ENCODE measurements at regions not wholly inside any gene's neighbourhood (a gene's known extent, or its start where the extent isn't known, plus 50 kb on each side); places are given as distances from the start of the nearest gene placed in this dataset.

- H4K20me1 ChIP-seq (ENCODE audit: insufficient read depth, poor library complexity, severe bottlenecking) = no peaks in the 10 kb centered on the region
- TF ChIP-seq EZH2phosphoT487 (IDR thresholded peaks at IDR 0.05; ENCODE audit: low read depth, severe bottlenecking, unreplicated experiment) = no peak
- no peak for TF ChIP-seq EZH2 (IDR thresholded peaks at IDR 0.05; ENCODE audit: borderline replicate concordance)
- no peaks in the 10 kb centered on the region for H3K9me2 ChIP-seq (replicated peaks; ENCODE audit: insufficient read depth)
- H3K27me3 ChIP-seq = no peaks in the 10 kb centered on the region
- H3K4me3 ChIP-seq = no peak overlapping the region
- no peaks in the 10 kb centered on the region for H3K36me3 ChIP-seq (replicated peaks; ENCODE audit: insufficient read depth, low read depth)
- no peak overlapping the region for H2AFZ ChIP-seq
- no peaks in the 10 kb centered on the region for H3K79me2 ChIP-seq
- no peak for DNase-seq (ENCODE audit: low spot score)
- H3K9me3 ChIP-seq (ENCODE audit: low read depth) = no peaks in the 10 kb centered on the region
- no peaks in the 10 kb centered on the region for H3K4me1 ChIP-seq (ENCODE audit: insufficient read depth)
- peak overlapping the region; percentile 23 for H3K27ac ChIP-seq
- no peak overlapping the region for H3K4me2 ChIP-seq
Measured at GRCh38 chr2:150732064-150732463, 244.6 kb upstream of the RND3 start.

- Histone ChIP-seq H3K4me1 (ENCODE audit: insufficient read depth) (no peaks in the 10 kb centered on the region), H3K9me3 (ENCODE audit: low read depth) (no peaks in the 10 kb centered on the region), H3K79me2 (no peaks in the 10 kb centered on the region), H3K9me2 (replicated peaks; ENCODE audit: insufficient read depth) (no peaks in the 10 kb centered on the region), H3K36me3 (replicated peaks; ENCODE audit: insufficient read depth, low read depth) (no peaks in the 10 kb centered on the region), H3K27ac (no peak overlapping the region), H4K20me1 (ENCODE audit: insufficient read depth, poor library complexity, severe bottlenecking) (no peaks in the 10 kb centered on the region), H3K4me2 (no peak overlapping the region), H3K4me3 (no peak overlapping the region), H2AFZ (no peak overlapping the region), H3K27me3 (no peaks in the 10 kb centered on the region)
- 98% methylated on average over 4 of the region's 4 CpGs for WGBS (ENCODE audit: low lambda C conversion rate, missing lambda C conversion rate)
- DNase-seq (ENCODE audit: low spot score) = no peak
- no peak for TF ChIP-seq EZH2 (IDR thresholded peaks at IDR 0.05; ENCODE audit: borderline replicate concordance)
- TF ChIP-seq CTCF (IDR thresholded peaks at IDR 0.05; ENCODE audit: poor library complexity) = no peak
- TF ChIP-seq EZH2phosphoT487 (IDR thresholded peaks at IDR 0.05; ENCODE audit: low read depth, severe bottlenecking, unreplicated experiment) = no peak
Measured at GRCh38 chr2:150729495-150729955, 242.1 kb upstream of the RND3 start.

GRCh38 chr2:150718280-150718679 is 230.8 kb upstream of the RND3 start:
- Histone ChIP-seq H3K79me2 (no peaks in the 10 kb centered on the region), H3K36me3 (replicated peaks; ENCODE audit: insufficient read depth, low read depth) (no peaks in the 10 kb centered on the region), H3K9me2 (replicated peaks; ENCODE audit: insufficient read depth) (no peaks in the 10 kb centered on the region), H3K4me2 (no peak overlapping the region), H3K4me1 (ENCODE audit: insufficient read depth) (no peaks in the 10 kb centered on the region), H3K27ac (no peak overlapping the region), H2AFZ (no peak overlapping the region), H3K27me3 (no peaks in the 10 kb centered on the region), H3K4me3 (no peak overlapping the region), H3K9me3 (ENCODE audit: low read depth) (no peaks in the 10 kb centered on the region), H4K20me1 (ENCODE audit: insufficient read depth, poor library complexity, severe bottlenecking) (no peaks in the 10 kb centered on the region)
- TF ChIP-seq EZH2phosphoT487 (IDR thresholded peaks at IDR 0.05; ENCODE audit: low read depth, severe bottlenecking, unreplicated experiment) = no peak
- DNase-seq (ENCODE audit: low spot score) = no peak
- 96% methylated on average over 1 of the region's 1 CpG for WGBS (ENCODE audit: low lambda C conversion rate, missing lambda C conversion rate)

- DNase-seq (ENCODE audit: low spot score) = no peak
- Histone ChIP-seq H3K27me3 (no peaks in the 10 kb centered on the region), H3K9me2 (replicated peaks; ENCODE audit: insufficient read depth) (no peaks in the 10 kb centered on the region), H4K20me1 (ENCODE audit: insufficient read depth, poor library complexity, severe bottlenecking) (no peaks in the 10 kb centered on the region), H3K4me2 (no peak overlapping the region), H3K36me3 (replicated peaks; ENCODE audit: insufficient read depth, low read depth) (no peaks in the 10 kb centered on the region), H2AFZ (no peak overlapping the region), H3K4me3 (no peak overlapping the region), H3K79me2 (no peaks in the 10 kb centered on the region), H3K9me3 (ENCODE audit: low read depth) (no peaks in the 10 kb centered on the region), H3K27ac (no peak overlapping the region), H3K4me1 (ENCODE audit: insufficient read depth) (no peaks in the 10 kb centered on the region)
- TF ChIP-seq EZH2phosphoT487 (IDR thresholded peaks at IDR 0.05; ENCODE audit: low read depth, severe bottlenecking, unreplicated experiment) = no peak
- no peak for TF ChIP-seq EZH2 (IDR thresholded peaks at IDR 0.05; ENCODE audit: borderline replicate concordance)
- TF ChIP-seq CTCF (IDR thresholded peaks at IDR 0.05; ENCODE audit: poor library complexity) = no peak
- 97% methylated on average over 1 of the region's 1 CpG for WGBS (ENCODE audit: low lambda C conversion rate, missing lambda C conversion rate)
Measured at GRCh38 chr2:150716186-150716585, 228.7 kb upstream of the RND3 start.
